ENCODE measurements at regions not wholly inside any gene's neighbourhood (a gene's known extent, or its start where the extent isn't known, plus 50 kb on each side); places are given as distances from the start of the nearest gene placed in this dataset.

DNA sequence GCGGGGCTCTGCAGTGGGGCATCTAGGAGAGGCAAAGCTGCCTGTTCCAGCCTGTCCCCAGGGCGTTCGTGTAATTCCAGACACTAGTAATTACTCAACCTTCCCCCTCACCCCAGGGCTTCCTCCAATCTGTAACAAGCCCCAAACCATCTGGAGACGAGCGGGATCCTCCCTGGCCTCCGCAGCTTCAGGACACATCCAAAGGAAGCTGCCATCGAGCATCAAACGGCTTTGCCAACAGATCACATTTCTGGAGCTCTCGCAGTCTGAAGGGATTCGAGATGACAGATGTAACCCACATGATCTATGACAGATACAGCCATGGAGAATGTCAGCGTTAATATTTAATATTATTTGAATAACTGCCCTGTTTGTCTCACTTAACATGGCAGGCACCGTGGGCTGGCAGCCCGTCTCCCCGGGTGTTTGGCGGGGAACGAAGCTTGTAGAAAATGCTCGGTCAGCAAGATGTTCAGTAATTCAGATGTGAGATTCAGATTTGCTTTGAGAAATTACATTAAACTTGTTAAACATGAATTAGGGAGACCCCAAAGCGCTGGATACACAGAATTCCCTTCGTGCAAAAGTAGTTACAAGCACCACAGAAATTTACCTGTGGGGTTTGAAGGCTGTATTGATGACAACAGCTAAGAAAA is 108.5 kb upstream of the C7orf33 start:
- TF ChIP-seq, protein P1, sequence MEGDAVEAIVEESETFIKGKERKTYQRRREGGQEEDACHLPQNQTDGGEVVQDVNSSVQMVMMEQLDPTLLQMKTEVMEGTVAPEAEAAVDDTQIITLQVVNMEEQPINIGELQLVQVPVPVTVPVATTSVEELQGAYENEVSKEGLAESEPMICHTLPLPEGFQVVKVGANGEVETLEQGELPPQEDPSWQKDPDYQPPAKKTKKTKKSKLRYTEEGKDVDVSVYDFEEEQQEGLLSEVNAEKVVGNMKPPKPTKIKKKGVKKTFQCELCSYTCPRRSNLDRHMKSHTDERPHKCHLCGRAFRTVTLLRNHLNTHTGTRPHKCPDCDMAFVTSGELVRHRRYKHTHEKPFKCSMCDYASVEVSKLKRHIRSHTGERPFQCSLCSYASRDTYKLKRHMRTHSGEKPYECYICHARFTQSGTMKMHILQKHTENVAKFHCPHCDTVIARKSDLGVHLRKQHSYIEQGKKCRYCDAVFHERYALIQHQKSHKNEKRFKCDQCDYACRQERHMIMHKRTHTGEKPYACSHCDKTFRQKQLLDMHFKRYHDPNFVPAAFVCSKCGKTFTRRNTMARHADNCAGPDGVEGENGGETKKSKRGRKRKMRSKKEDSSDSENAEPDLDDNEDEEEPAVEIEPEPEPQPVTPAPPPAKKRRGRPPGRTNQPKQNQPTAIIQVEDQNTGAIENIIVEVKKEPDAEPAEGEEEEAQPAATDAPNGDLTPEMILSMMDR (IDR thresholded peaks at IDR 0.05; ENCODE audit: extremely low read depth, insufficient read depth, missing control alignments) = no peak
- in situ Hi-C loops (cut with MboI; ENCODE audit: low pct_unique_long_range_greater_than_20kb, low sequenced_read_pairs, unreplicated experiment) = no loop called here
- no peak for DNase-seq (ENCODE audit: low spot score)

DNA sequence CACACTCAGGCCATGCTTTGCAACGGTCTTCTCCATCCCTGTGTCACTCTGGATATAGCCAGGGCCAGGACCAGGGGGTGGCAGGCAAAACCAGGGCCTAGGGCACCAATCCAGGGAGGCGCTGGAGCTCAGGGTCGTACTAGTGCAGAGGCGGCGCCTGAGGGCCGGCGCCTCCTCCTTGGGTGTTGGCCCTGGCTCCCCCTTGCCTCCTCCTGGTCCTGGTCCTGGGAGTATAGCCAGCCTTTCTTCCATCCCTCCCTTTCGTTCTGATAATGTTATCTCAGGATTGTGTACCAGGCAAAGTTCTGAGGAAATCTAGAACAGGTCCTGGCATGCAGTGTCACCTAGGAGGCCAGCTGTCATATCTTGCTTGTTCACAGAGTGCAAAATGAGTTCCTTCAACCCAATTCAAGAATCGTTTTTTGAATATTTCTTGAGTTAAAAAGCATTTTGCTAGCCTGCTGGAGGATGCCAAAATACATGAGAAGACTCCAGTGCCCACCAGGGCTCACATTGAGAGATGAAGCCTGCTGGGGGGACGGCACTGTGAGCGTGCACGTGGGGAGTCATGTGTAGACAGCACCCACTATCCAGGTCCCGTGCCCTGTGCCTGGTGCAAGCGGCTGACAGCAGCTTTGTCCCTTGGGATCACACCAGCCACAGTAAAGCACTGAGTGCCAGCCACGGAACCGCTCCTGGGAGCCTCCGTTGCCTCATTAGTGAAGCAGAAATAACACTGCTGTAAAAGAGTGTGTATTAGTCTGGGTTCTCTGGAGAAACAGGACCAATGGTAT is 106.9 kb upstream of the C7orf33 start:
- in situ Hi-C loops (cut with MboI; ENCODE audit: low pct_unique_long_range_greater_than_20kb, low sequenced_read_pairs, unreplicated experiment) = no loop called here
- no peak for DNase-seq (ENCODE audit: low spot score)
- TF ChIP-seq, protein P1 (IDR thresholded peaks at IDR 0.05; ENCODE audit: extremely low read depth, insufficient read depth, missing control alignments) = no peak

DNA sequence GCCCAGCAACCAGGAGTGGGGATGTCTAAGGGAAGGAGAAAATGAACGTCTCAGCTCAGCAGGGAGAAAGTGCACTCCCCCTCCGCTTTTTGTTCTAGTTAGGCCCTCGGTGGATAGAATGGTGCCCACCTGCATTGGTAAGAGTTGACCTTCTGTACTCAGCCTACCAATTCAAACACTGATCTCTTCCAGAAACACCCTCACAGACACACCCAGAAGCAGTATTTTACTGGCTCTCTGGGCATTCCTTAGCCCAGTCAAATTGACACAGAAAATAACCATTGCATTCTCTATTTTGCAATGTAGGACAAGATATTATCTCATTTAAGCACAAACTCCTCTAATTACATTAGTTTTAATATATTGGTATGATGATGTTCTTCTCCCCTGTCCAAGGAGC is 106.1 kb upstream of the C7orf33 start:
- no peak for DNase-seq (ENCODE audit: low spot score)
- TF ChIP-seq, protein P1 (IDR thresholded peaks at IDR 0.05; ENCODE audit: extremely low read depth, insufficient read depth, missing control alignments) = no peak
- in situ Hi-C loops (cut with MboI; ENCODE audit: low pct_unique_long_range_greater_than_20kb, low sequenced_read_pairs, unreplicated experiment) = no loop called here

DNA sequence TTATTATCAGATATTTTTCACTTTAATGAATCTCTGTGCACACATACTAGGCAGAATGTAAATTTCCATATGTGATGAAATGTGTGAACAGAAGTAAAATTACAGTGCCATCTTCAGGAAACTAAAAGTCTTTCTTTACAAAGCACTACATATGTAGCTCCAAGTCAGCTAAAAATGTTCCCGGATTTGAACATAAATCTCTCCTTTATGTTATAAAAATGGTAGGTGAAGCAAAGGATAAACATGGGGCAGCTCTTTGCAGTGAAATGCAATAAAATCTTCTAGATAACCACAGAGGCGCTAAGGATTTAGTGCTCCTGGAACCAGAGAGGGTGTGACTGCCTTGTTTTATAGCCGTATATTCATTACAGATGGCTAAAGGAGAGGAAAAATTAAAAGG is 104.9 kb upstream of the C7orf33 start:
- no peak for DNase-seq (ENCODE audit: low spot score)
- TF ChIP-seq, protein P1 (IDR thresholded peaks at IDR 0.05; ENCODE audit: extremely low read depth, insufficient read depth, missing control alignments) = no peak
- in situ Hi-C loops (cut with MboI; ENCODE audit: low pct_unique_long_range_greater_than_20kb, low sequenced_read_pairs, unreplicated experiment) = no loop called here

DNA sequence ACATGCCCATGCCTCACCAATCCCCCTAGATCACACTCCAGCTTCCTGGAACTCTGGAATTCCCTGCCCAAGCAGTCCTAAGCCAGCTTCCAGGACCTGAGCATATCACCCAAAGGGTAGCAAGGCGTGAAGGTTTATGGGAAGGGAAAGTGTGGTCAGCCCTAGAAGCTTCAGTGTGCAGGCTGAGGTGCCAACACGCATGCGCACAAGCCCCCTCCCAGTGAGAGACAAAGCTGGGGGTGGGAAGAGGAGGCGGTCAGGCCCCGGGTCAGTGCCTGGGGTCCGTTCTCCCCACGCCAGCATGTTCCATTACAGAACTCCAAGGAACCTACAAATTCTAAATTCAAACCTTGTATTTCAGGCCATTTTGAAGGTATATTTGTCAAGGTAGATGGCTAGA is 103.6 kb upstream of the C7orf33 start:
- DNase-seq (ENCODE audit: low spot score) = no peak
- in situ Hi-C loops (cut with MboI; ENCODE audit: low pct_unique_long_range_greater_than_20kb, low sequenced_read_pairs, unreplicated experiment) = no loop called here
- TF ChIP-seq, protein P1 (IDR thresholded peaks at IDR 0.05; ENCODE audit: extremely low read depth, insufficient read depth, missing control alignments) = no peak

DNA sequence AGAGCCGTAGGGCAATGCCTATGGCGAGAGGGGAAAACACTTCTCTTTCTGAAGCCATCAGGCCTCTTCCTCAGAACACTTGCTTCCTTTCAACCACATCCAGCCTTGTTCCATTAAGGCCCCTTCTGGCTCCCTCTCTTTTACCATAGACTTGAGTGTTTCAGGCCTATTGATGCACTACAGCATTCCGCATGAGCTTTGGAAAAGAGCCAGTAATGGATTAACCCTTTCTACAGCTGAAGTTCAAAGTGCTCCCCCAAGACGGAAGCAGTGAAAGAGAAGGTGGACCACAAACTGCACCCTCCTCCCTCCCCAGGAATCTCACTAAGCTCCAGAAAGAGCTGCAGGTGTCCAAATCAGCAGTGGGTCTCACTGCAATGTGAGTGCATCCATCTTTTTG is 102.7 kb upstream of the C7orf33 start:
- TF ChIP-seq, protein P1 (IDR thresholded peaks at IDR 0.05; ENCODE audit: extremely low read depth, insufficient read depth, missing control alignments) = no peak
- in situ Hi-C loops (cut with MboI; ENCODE audit: low pct_unique_long_range_greater_than_20kb, low sequenced_read_pairs, unreplicated experiment) = no loop called here
- no peak for DNase-seq (ENCODE audit: low spot score)
